SK-N-MC (cell line): ENCODE measurements at regions not wholly inside any gene's neighbourhood (a gene's known extent, or its start where the extent isn't known, plus 50 kb on each side); places are given as distances from the start of the nearest gene placed in this dataset.

Experiments used
- FOXP2 ChIP-seq: optimal IDR thresholded peaks from 2 replicates; pipeline ENCODE3; 2011; ENCODE audit warnings: mild to moderate bottlenecking, moderate library complexity; ENCODE audit not compliant: insufficient read depth; ENCODE audit errors: extremely low read length, control extremely low read depth
- POLR2AphosphoS5 ChIP-seq: IDR thresholded peaks from 2 replicates; pipeline ENCODE4 v1.6.1; 2012; ENCODE audit warnings: mild to moderate bottlenecking, low read depth, low read length, borderline replicate concordance

- no peak for TF ChIP-seq FOXP2
- no peak for TF ChIP-seq POLR2AphosphoS5
Measured at GRCh38 chr3:78087134-78087533, 1047.2 kb downstream of the ROBO2 start.
